ENCODE measurements at regions not wholly inside any gene's neighbourhood (a gene's known extent, or its start where the extent isn't known, plus 50 kb on each side); places are given as distances from the start of the nearest gene placed in this dataset.
"Not testable (repeated sequence)": the region's sequence is repeated elsewhere in the genome, so short reads cannot be mapped to it uniquely, and the experiment has no call there.

DNA sequence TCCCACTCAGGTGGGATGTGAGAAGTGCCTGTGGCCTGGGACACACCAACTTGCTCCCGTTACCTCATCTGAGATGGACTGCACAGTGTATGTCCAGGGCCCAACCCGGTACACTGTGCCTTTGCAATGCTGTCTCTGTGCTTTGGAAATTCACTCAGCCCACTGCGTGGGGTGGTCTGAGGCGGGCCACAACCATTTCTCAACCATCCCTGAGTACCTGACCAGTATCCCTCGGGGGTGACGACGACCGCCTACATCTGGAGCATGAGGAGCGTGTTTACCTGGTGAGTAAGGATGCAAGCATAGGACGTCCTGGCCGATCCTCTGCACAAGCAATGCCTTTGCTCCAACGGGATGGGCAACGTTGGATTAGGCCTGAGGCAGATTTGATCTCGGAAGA, 188.2 kb upstream of the PZP start:
- H2BK12ac ChIP-seq (ENCODE audit: insufficient read length, low read depth, low read length); H3K23ac ChIP-seq (ENCODE audit: insufficient read length, low read depth, low read length); H3K27ac Mint-ChIP-seq; H3K4ac ChIP-seq (ENCODE audit: low read depth, low read length); H3K9me3 ChIP-seq (ENCODE audit: control insufficient read depth, low read depth, low read length); H2BK5ac ChIP-seq (ENCODE audit: insufficient read length, low read length); H3K4me2 ChIP-seq (ENCODE audit: insufficient read depth, insufficient read length, low read length); H3K18ac ChIP-seq (ENCODE audit: insufficient read length, low read depth, low read length); H3K23me2 ChIP-seq (ENCODE audit: insufficient read length, low read depth, low read length, poor library complexity, severe bottlenecking); H3K4me1 ChIP-seq (ENCODE audit: insufficient read depth, low read length); H4K8ac ChIP-seq (replicated peaks; ENCODE audit: insufficient read length, low read depth, low read length); H3K79me2 ChIP-seq (ENCODE audit: insufficient read depth, low read length); H3T11ph ChIP-seq (ENCODE audit: low read length); H3K56ac ChIP-seq (ENCODE audit: insufficient read length, low read depth, low read length); H2BK20ac ChIP-seq (ENCODE audit: low read depth, low read length, poor library complexity, severe bottlenecking); H3K79me1 ChIP-seq (ENCODE audit: insufficient read depth, low read depth, low read length, poor library complexity, severe bottlenecking); H3K4me3 Mint-ChIP-seq; H2BK15ac ChIP-seq (ENCODE audit: low read depth, low read length); H3K27ac ChIP-seq (ENCODE audit: insufficient read length, low read depth, low read length); H3K9ac ChIP-seq (ENCODE audit: extremely low read depth, insufficient read length, low read length); H3K27me3 ChIP-seq (ENCODE audit: insufficient read depth, low read length); H3K9me3 Mint-ChIP-seq; H2AFZ ChIP-seq (ENCODE audit: low read length); H4K91ac ChIP-seq (ENCODE audit: insufficient read length, low read depth, low read length); H4K20me1 ChIP-seq (ENCODE audit: control insufficient read depth, insufficient read depth, insufficient read length); H3K14ac ChIP-seq (ENCODE audit: insufficient read depth, low read length); H4K5ac ChIP-seq (ENCODE audit: insufficient read length, low read depth, low read length); H2AK5ac ChIP-seq (ENCODE audit: insufficient read length, low read length); H3K27me3 Mint-ChIP-seq (ENCODE audit: low read depth); H2BK120ac ChIP-seq (ENCODE audit: low read depth, low read length, poor library complexity, severe bottlenecking); DNase-seq: not testable (repeated sequence)
- peaks cover 14 to 15% of the 10 kb centered on the region in 2 experiments for H3K4me1 Mint-ChIP-seq
- H3K36me3 Mint-ChIP-seq (ENCODE audit: insufficient read depth in 1 of 3, low read depth in 3 of 3) = peaks cover 0 to 16% (median 9%) of the 10 kb centered on the region in 3 experiments; a peak in 5 of 7 replicates
- no CpG with 5 or more reads among the region's 14 CpGs for WGBS (ENCODE audit: extremely low coverage, insufficient read length, low lambda C conversion rate)

DNA sequence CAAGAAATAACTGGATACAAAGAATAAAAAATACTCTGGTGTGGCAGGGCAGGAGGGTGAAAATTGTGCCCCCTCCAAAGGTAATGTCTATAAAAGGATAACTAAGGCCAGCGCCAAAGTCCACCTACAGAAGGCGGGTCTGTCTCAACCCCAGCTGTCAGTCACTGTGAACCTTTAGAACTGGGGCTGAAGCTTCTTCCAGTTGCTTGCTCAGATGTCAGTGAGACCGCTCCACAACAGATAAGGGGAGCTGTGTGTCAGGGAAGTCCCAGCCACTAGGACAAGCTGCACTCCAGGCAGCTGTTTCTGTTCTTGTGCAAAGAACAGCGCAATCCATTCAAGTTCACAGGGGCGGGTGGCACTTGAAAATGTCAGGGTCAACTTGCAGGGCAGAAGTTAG, 187.0 kb upstream of the PZP start:
- not testable (repeated sequence) for H3K9ac ChIP-seq (ENCODE audit: extremely low read depth, insufficient read length, low read length); H3K27ac Mint-ChIP-seq

More for the DNA sequence above, 187.0 kb upstream of the PZP start:
- not testable (repeated sequence) for H2BK120ac ChIP-seq (ENCODE audit: low read depth, low read length, poor library complexity, severe bottlenecking); H2BK20ac ChIP-seq (ENCODE audit: low read depth, low read length, poor library complexity, severe bottlenecking); H3K9me3 Mint-ChIP-seq; H3K79me2 ChIP-seq (ENCODE audit: insufficient read depth, low read length); H3T11ph ChIP-seq (ENCODE audit: low read length); H2BK15ac ChIP-seq (ENCODE audit: low read depth, low read length); H3K23ac ChIP-seq (ENCODE audit: insufficient read length, low read depth, low read length); H3K27me3 Mint-ChIP-seq (ENCODE audit: low read depth); H3K9me3 ChIP-seq (ENCODE audit: control insufficient read depth, low read depth, low read length); H3K79me1 ChIP-seq (ENCODE audit: insufficient read depth, low read depth, low read length, poor library complexity, severe bottlenecking); H3K23me2 ChIP-seq (ENCODE audit: insufficient read length, low read depth, low read length, poor library complexity, severe bottlenecking); H3K18ac ChIP-seq (ENCODE audit: insufficient read length, low read depth, low read length); H4K5ac ChIP-seq (ENCODE audit: insufficient read length, low read depth, low read length); H2AK5ac ChIP-seq (ENCODE audit: insufficient read length, low read length); H3K56ac ChIP-seq (ENCODE audit: insufficient read length, low read depth, low read length); H2AFZ ChIP-seq (ENCODE audit: low read length); DNase-seq; H4K20me1 ChIP-seq (ENCODE audit: control insufficient read depth, insufficient read depth, insufficient read length); H4K91ac ChIP-seq (ENCODE audit: insufficient read length, low read depth, low read length); H3K14ac ChIP-seq (ENCODE audit: insufficient read depth, low read length); H3K4me2 ChIP-seq (ENCODE audit: insufficient read depth, insufficient read length, low read length); H2BK5ac ChIP-seq (ENCODE audit: insufficient read length, low read length); H2BK12ac ChIP-seq (ENCODE audit: insufficient read length, low read depth, low read length); H3K27me3 ChIP-seq (ENCODE audit: insufficient read depth, low read length); H3K4ac ChIP-seq (ENCODE audit: low read depth, low read length); H4K8ac ChIP-seq (replicated peaks; ENCODE audit: insufficient read length, low read depth, low read length); H3K27ac ChIP-seq (ENCODE audit: insufficient read length, low read depth, low read length); H3K4me1 ChIP-seq (ENCODE audit: insufficient read depth, low read length); H3K4me3 Mint-ChIP-seq
- H3K36me3 Mint-ChIP-seq (ENCODE audit: insufficient read depth in 1 of 3, low read depth in 3 of 3) = peaks cover 0 to 11% (median 9%) of the 10 kb centered on the region in 3 experiments; a peak in 5 of 7 replicates
- WGBS (ENCODE audit: extremely low coverage, insufficient read length, low lambda C conversion rate) = no CpG with 5 or more reads among the region's 5 CpGs
- H3K4me1 Mint-ChIP-seq = peaks cover 17 to 18% of the 10 kb centered on the region in 2 experiments

All from H9 (cell line).